K562 (cell line): ENCODE measurements at regions not wholly inside any gene's neighbourhood (a gene's known extent, or its start where the extent isn't known, plus 50 kb on each side); places are given as distances from the start of the nearest gene placed in this dataset.

Experiments used
- ATAC-seq: fragments of 200-7000 bp; cut with Tn5 transposase; 3 replicates; pipeline ENCODE4 v1.9.1; 2020; ENCODE audit warnings: moderate library complexity
- BruUV-seq: library from RNA; stranded (reverse); fragments of 400-500 nt; replicated peaks from 2 replicates; lab custom pipeline; 2021; lab: Mats Ljungman, UMichigan
- CTCF ChIA-PET: fragments of 300-600 bp; formaldehyde crosslinking; extraction: SDS; loops from one replicate; lab custom pipeline; 2021; ENCODE audit warnings: low intra/inter-chr PET ratio; lab: Yijun Ruan, JAX
- POLR2A ChIA-PET: fragments of 300-600, 350-650 bp; sonication (Branson Sonifier 250); formaldehyde crosslinking; extraction: SDS; loops from one replicate; lab custom pipeline; 2021; ENCODE audit warnings: antibody characterized with exemption, inconsistent platforms; lab: Yijun Ruan, JAX
- DNase-seq, 4 experiments: peaks; one replicate each; pipeline versions ENCODE4 v3.0.0 to v3.0.0-alpha.2; 2011 to 2018; ENCODE audit warnings: low spot score in 3 of 4, mixed read lengths in 3 of 4; ENCODE audit errors: extremely low read depth in 1 of 4
- FAIRE-seq: peaks from 2 replicates; lab custom pipeline; 2011; peaks lifted over from hg19 to GRCh38; lab: Jason Lieb, UNC
- H2AFZ ChIP-seq: 2 replicates; pipeline ENCODE4 v1.6.0; 2011; ENCODE audit warnings: low read depth, low read length, control low read depth, inconsistent platforms
- H3K27ac ChIP-seq: fragments of 200-600 bp; 3 replicates; pipeline ENCODE4 v1.8.0; 2011; ENCODE audit warnings: low read depth, mild to moderate bottlenecking, control low read depth, inconsistent platforms, low read length, moderate library complexity, mixed read lengths; ENCODE audit errors: extremely low read depth
- H3K27me3 ChIP-seq, 2 experiments: fragments of 300-600 bp in 1 of 2; 2 replicates in 1 of 2; 3 replicates in 1 of 2; pipeline versions ENCODE4 v1.6.0 to v1.8.0; 2011; ENCODE audit warnings: inconsistent platforms in 2 of 2, low read length in 2 of 2, mild to moderate bottlenecking in 1 of 2, mixed read lengths in 1 of 2, moderate library complexity in 1 of 2; ENCODE audit not compliant: control insufficient read depth in 2 of 2, insufficient read depth in 2 of 2
- H3K36me3 ChIP-seq: fragments of 300-600 bp; 3 replicates; pipeline ENCODE4 v1.8.0; 2011; ENCODE audit warnings: mild to moderate bottlenecking, low read length, inconsistent platforms; ENCODE audit not compliant: control insufficient read depth, insufficient read depth
- H3K4me1 ChIP-seq, 2 experiments: fragments of 200-600 bp in 1 of 2; replicated peaks in 1 of 2; 2 replicates in 1 of 2; 3 replicates in 1 of 2; pipeline versions ENCODE4 v1.5.1 to v1.8.0; 2011; ENCODE audit warnings: inconsistent platforms in 2 of 2, low read length in 2 of 2, mild to moderate bottlenecking in 1 of 2, mixed read lengths in 1 of 2, moderate library complexity in 1 of 2; ENCODE audit not compliant: control insufficient read depth in 2 of 2, insufficient read depth in 2 of 2
- H3K4me2 ChIP-seq: 2 replicates; pipeline ENCODE4 v1.6.1; 2011; ENCODE audit warnings: low read length, control low read depth, inconsistent platforms, mixed read lengths; ENCODE audit not compliant: insufficient read depth
- H3K4me3 ChIP-seq: fragments of 200-600 bp; sonication (generic), shearing (Covaris generic); 2 replicates; pipeline ENCODE4 v1.5.1; 2016; ENCODE audit warnings: control low read depth, inconsistent platforms
- H3K79me2 ChIP-seq: fragments of 200-600 bp; 3 replicates; pipeline ENCODE4 v1.8.0; 2011; ENCODE audit warnings: low read length, inconsistent platforms; ENCODE audit not compliant: control insufficient read depth, insufficient read depth
- H3K9ac ChIP-seq, 2 experiments: 2 replicates each; pipeline versions ENCODE4 v1.6.0 to v1.6.1; 2011; ENCODE audit warnings: low read depth in 2 of 2, low read length in 2 of 2, control low read depth in 1 of 2, inconsistent platforms in 1 of 2, mild to moderate bottlenecking in 1 of 2, mixed read lengths in 1 of 2; ENCODE audit not compliant: insufficient read depth in 1 of 2
- H3K9me1 ChIP-seq: one replicate; pipeline ENCODE4 v1.6.0; 2011; ENCODE audit warnings: inconsistent platforms, mild to moderate bottlenecking, low read length, moderate library complexity; ENCODE audit not compliant: control insufficient read depth, insufficient read depth
- H3K9me3 ChIP-seq: replicated peaks from 2 replicates; pipeline ENCODE4 v1.5.1; 2011; ENCODE audit warnings: low read depth, low read length, inconsistent platforms; ENCODE audit not compliant: control insufficient read depth, insufficient read depth
- H4K20me1 ChIP-seq: replicated peaks from 2 replicates; pipeline ENCODE4 v1.6.1; 2011; ENCODE audit warnings: low read length, inconsistent platforms, mixed read lengths; ENCODE audit not compliant: control insufficient read depth, insufficient read depth
- HDAC2 ChIP-seq: fragments of 450-650 bp; IDR thresholded peaks from 2 replicates; pipeline ENCODE4 v1.6.1; 2016; ENCODE audit warnings: mild to moderate bottlenecking
- KAT8 ChIP-seq: fragments of 450-650 bp; IDR thresholded peaks from 2 replicates; pipeline ENCODE4 v1.6.1; 2016; ENCODE audit warnings: low read depth, mild to moderate bottlenecking
- MYNN ChIP-seq, 2 experiments: sonication (generic); formaldehyde crosslinking in 1 of 2; IDR thresholded peaks; 2 replicates each; pipeline versions ENCODE4 v1.5.0 to v1.6.1; 2016 to 2020; ENCODE audit warnings: antibody characterized with exemption in 1 of 2, missing genetic modification reagents in 1 of 2
- TAF7 ChIP-seq: fragments of 450-650 bp; IDR thresholded peaks from 2 replicates; pipeline ENCODE4 v1.6.1; 2016; ENCODE audit warnings: missing genetic modification characterization, missing compliant biosample characterization
- TEAD1 ChIP-seq, 2 experiments: fragments of 450-650 bp in 1 of 2; sonication (generic) in 1 of 2; formaldehyde crosslinking; IDR thresholded peaks; 2 replicates each; pipeline versions ENCODE4 v1.4.0 to v1.8.0; 2020 to 2022; ENCODE audit warnings: mild to moderate bottlenecking in 2 of 2, missing genetic modification reagents in 1 of 2
- ZNF124 ChIP-seq: sonication (generic); formaldehyde crosslinking; IDR thresholded peaks from 2 replicates; pipeline ENCODE4 v1.8.1; 2022; ENCODE audit warnings: missing genetic modification reagents
- WGBS: fragments of 100-300 bp; shearing (Covaris generic); methylation state at CpG from one replicate; pipeline ENCODE4 v1.1.6; 2016; ENCODE audit warnings: low coverage, mixed read lengths; ENCODE audit not compliant: insufficient coverage; ENCODE audit errors: missing lambda C conversion rate; 5-methylcytosine and 5-hydroxymethylcytosine counted together
- in situ Hi-C: fragments of 300-500 bp; cut with MboI; formaldehyde crosslinking; loops from 4 replicates; pipeline ENCODE4 v1.15.0; 2018; ENCODE audit warnings: inconsistent platforms, mixed read lengths
- intact Hi-C: fragments of 100-400 bp; cut with micrococcal nuclease; formaldehyde crosslinking; loops from 2 replicates; pipeline ENCODE4 v1.14.2; 2022
- TF ChIP-seq, protein P1 (sequence below): sonication (generic); formaldehyde crosslinking; IDR thresholded peaks from 2 replicates; pipeline ENCODE4 v1.8.0; 2022; ENCODE audit warnings: mild to moderate bottlenecking, missing genetic modification reagents, borderline replicate concordance
- TF ChIP-seq, protein P2 (sequence below): fragments of 250-450 bp; sonication (Bioruptor Pico); IDR thresholded peaks from 2 replicates; pipeline ENCODE4 v1.5.1; 2021; ENCODE audit warnings: mild to moderate bottlenecking
- TF ChIP-seq, protein P3 (sequence below): fragments of 450-650 bp; IDR thresholded peaks from 2 replicates; pipeline ENCODE4 v1.6.1; 2016; ENCODE audit warnings: low read depth
- TF ChIP-seq, protein P4 (sequence below): sonication (generic); formaldehyde crosslinking; IDR thresholded peaks from 2 replicates; pipeline ENCODE4 v1.8.0; 2023; ENCODE audit warnings: mild to moderate bottlenecking, missing genetic modification reagents

DNA sequence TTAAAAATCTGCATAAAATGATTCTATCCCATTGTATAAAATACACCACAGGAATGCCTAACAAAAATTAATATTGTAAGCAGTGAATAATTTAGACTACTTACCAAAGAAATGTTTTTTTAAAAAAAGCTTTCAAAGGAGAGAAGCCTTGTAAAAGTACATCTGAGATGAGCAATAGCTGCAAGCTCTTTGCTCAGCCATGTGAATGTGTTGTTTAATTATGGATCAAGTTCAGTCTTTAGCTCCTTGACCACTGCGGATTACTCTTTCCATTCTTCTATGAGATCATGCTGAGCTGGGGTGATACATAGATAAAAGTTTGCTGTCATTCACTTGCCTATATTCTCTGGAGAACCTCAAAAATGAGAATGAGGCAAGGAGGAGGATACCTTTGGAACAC, 782.4 kb upstream of the ZNF608 start:
- POLR2A ChIA-PET = no interaction called here
- in situ Hi-C loops (no loop called here), intact Hi-C loops (no loop called here)
- no peaks in the 10 kb centered on the region for H3K79me2 ChIP-seq
- 0% methylated on average over 1 of the region's 1 CpG for WGBS
- no peak overlapping the region for H3K4me3 ChIP-seq
- no peak overlapping the region for H3K27ac ChIP-seq
- H3K4me2 ChIP-seq = no peak overlapping the region
- H3K36me3 ChIP-seq = no peaks in the 10 kb centered on the region
- H3K9me1 ChIP-seq = no peaks in the 10 kb centered on the region
- no peak overlapping the region for H2AFZ ChIP-seq
- no peaks in the 10 kb centered on the region; the same call in 1 of the 2 replicates for H3K9me3 ChIP-seq
- no peaks in the 10 kb centered on the region for H3K27me3 ChIP-seq
- FAIRE-seq (no peak), DNase-seq (no peak), ATAC-seq (no peak)
- no peaks in the 10 kb centered on the region for H4K20me1 ChIP-seq
- no peaks in the 10 kb centered on the region for H3K4me1 ChIP-seq
- no peak overlapping the region for H3K9ac ChIP-seq
- BruUV-seq = no TSS peak
- CTCF ChIA-PET = no interaction called here
- TF ChIP-seq, protein P1, sequence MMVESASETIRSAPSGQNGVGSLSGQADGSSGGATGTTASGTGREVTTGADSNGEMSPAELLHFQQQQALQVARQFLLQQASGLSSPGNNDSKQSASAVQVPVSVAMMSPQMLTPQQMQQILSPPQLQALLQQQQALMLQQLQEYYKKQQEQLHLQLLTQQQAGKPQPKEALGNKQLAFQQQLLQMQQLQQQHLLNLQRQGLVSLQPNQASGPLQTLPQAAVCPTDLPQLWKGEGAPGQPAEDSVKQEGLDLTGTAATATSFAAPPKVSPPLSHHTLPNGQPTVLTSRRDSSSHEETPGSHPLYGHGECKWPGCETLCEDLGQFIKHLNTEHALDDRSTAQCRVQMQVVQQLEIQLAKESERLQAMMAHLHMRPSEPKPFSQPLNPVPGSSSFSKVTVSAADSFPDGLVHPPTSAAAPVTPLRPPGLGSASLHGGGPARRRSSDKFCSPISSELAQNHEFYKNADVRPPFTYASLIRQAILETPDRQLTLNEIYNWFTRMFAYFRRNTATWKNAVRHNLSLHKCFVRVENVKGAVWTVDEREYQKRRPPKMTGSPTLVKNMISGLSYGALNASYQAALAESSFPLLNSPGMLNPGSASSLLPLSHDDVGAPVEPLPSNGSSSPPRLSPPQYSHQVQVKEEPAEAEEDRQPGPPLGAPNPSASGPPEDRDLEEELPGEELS (CRISPR knock-in tag) = no peak
- TF ChIP-seq KAT8 (no peak), TAF7 (tag) (no peak), HDAC2 (no peak), TEAD1 (CRISPR knock-in tag; IDR thresholded peaks at IDR 0.05) (no peak), ZNF124 (CRISPR knock-in tag) (no peak), MYNN (IDR thresholded peaks at IDR 0.05) (no peak), MYNN (CRISPR knock-in tag; IDR thresholded peaks at IDR 0.05) (no peak)
- TF ChIP-seq, protein P2, sequence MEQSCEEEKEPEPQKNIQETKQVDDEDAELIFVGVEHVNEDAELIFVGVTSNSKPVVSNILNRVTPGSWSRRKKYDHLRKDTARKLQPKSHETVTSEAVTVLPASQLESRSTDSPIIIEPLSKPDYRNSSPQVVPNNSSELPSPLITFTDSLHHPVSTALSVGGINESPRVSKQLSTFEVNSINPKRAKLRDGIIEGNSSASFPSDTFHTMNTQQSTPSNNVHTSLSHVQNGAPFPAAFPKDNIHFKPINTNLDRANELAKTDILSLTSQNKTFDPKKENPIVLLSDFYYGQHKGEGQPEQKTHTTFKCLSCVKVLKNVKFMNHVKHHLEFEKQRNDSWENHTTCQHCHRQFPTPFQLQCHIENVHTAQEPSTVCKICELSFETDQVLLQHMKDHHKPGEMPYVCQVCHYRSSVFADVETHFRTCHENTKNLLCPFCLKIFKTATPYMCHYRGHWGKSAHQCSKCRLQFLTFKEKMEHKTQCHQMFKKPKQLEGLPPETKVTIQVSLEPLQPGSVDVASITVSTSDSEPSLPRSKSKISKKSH = no peak
- TF ChIP-seq, protein P3, sequence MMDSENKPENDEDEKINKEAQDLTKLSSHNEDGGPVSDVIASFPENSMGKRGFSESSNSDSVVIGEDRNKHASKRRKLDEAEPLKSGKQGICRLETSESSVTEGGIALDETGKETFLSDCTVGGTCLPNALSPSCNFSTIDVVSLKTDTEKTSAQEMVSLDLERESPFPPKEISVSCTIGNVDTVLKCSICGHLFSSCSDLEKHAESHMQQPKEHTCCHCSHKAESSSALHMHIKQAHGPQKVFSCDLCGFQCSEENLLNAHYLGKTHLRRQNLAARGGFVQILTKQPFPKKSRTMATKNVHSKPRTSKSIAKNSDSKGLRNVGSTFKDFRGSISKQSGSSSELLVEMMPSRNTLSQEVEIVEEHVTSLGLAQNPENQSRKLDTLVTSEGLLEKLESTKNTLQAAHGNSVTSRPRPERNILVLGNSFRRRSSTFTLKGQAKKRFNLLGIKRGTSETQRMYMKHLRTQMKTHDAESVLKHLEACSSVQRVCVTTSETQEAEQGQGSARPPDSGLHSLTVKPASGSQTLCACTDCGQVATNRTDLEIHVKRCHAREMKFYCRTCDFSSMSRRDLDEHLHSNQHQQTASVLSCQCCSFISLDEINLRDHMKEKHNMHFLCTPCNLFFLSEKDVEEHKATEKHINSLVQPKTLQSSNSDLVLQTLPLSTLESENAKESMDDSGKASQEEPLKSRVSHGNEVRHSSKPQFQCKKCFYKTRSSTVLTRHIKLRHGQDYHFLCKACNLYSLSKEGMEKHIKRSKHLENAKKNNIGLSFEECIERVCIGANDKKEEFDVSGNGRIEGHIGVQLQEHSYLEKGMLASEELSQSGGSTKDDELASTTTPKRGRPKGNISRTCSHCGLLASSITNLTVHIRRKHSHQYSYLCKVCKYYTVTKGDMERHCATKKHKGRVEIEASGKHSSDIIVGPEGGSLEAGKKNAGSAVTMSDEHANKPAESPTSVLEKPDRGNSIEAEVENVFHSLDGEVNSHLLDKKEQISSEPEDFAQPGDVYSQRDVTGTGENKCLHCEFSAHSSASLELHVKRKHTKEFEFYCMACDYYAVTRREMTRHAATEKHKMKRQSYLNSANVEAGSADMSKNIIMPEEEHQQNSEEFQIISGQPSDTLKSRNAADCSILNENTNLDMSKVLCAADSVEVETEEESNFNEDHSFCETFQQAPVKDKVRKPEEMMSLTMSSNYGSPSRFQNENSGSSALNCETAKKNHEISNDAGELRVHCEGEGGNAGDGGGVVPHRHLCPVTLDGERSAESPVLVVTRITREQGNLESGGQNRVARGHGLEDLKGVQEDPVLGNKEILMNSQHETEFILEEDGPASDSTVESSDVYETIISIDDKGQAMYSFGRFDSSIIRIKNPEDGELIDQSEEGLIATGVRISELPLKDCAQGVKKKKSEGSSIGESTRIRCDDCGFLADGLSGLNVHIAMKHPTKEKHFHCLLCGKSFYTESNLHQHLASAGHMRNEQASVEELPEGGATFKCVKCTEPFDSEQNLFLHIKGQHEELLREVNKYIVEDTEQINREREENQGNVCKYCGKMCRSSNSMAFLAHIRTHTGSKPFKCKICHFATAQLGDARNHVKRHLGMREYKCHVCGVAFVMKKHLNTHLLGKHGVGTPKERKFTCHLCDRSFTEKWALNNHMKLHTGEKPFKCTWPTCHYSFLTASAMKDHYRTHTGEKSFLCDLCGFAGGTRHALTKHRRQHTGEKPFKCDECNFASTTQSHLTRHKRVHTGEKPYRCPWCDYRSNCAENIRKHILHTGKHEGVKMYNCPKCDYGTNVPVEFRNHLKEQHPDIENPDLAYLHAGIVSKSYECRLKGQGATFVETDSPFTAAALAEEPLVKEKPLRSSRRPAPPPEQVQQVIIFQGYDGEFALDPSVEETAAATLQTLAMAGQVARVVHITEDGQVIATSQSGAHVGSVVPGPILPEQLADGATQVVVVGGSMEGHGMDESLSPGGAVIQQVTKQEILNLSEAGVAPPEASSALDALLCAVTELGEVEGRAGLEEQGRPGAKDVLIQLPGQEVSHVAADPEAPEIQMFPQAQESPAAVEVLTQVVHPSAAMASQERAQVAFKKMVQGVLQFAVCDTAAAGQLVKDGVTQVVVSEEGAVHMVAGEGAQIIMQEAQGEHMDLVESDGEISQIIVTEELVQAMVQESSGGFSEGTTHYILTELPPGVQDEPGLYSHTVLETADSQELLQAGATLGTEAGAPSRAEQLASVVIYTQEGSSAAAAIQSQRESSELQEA = no peak
- TF ChIP-seq, protein P4, sequence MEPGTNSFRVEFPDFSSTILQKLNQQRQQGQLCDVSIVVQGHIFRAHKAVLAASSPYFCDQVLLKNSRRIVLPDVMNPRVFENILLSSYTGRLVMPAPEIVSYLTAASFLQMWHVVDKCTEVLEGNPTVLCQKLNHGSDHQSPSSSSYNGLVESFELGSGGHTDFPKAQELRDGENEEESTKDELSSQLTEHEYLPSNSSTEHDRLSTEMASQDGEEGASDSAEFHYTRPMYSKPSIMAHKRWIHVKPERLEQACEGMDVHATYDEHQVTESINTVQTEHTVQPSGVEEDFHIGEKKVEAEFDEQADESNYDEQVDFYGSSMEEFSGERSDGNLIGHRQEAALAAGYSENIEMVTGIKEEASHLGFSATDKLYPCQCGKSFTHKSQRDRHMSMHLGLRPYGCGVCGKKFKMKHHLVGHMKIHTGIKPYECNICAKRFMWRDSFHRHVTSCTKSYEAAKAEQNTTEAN (CRISPR knock-in tag) = no peak
